Neural crest cell (in vitro differentiated cells): ENCODE measurements at regions not wholly inside any gene's neighbourhood (a gene's known extent, or its start where the extent isn't known, plus 50 kb on each side); places are given as distances from the start of the nearest gene placed in this dataset.

Experiments
- DNase-seq: peaks from one replicate; pipeline ENCODE4 v3.0.0; 2021; ENCODE audit warnings: low read depth, mixed read lengths, low spot score
- H3K27ac Mint-ChIP-seq: one replicate; pipeline ENCODE4 v1.8.0; 2021; ENCODE audit warnings: mild to moderate bottlenecking, mixed read lengths; ENCODE audit not compliant: unreplicated experiment
- H3K27me3 Mint-ChIP-seq: 2 replicates; pipeline ENCODE4 v1.8.0; 2021; ENCODE audit warnings: low read depth, mild to moderate bottlenecking, mixed read lengths
- H3K36me3 Mint-ChIP-seq: 2 replicates; pipeline ENCODE4 v1.8.0; 2021; ENCODE audit warnings: low read depth, mild to moderate bottlenecking, mixed read lengths
- H3K4me1 Mint-ChIP-seq: 2 replicates; pipeline ENCODE4 v1.8.0; 2021; ENCODE audit warnings: mixed read lengths
- H3K4me3 Mint-ChIP-seq: one replicate; pipeline ENCODE4 v1.8.0; 2021; ENCODE audit warnings: mild to moderate bottlenecking, mixed read lengths
- H3K9me3 Mint-ChIP-seq: 2 replicates; pipeline ENCODE4 v1.8.0; 2021; ENCODE audit warnings: mixed read lengths
- CTCF ChIP-seq: fragments of 200-600 bp; sonication (generic); conservative IDR thresholded peaks from 2 replicates; pipeline ENCODE4 v1.5.0; 2021; ENCODE audit warnings: antibody characterized with exemption, mild to moderate bottlenecking

DNA sequence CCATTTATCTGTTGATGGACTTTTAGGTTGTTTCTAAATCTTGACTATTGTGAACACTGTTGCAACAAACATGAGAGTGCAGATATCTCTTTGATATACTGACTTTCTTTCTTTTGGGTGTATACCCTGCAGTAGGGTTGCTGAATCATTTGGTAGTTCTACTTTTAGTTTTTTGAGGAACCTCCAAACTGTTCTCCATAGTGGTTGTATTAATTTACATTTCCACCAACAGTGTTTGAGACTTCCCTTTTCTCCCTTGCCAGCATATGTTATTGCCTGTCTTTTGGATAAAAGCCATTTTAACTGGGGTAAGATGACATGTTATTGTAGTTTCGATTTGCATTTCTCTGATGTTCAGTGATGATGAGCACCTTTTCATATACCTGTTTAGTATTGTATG, 330.0 kb downstream of the DDX10 start:
- Mint-ChIP-seq H3K9me3 (peaks cover 11% of the 10 kb centered on the region), H3K27me3 (no peaks in the 10 kb centered on the region), H3K27ac (no peak overlapping the region), H3K4me3 (no peak overlapping the region), H3K4me1 (no peaks in the 10 kb centered on the region), H3K36me3 (peaks cover 2% of the 10 kb centered on the region)
- no peak for TF ChIP-seq CTCF
- DNase-seq = no peak

DNA sequence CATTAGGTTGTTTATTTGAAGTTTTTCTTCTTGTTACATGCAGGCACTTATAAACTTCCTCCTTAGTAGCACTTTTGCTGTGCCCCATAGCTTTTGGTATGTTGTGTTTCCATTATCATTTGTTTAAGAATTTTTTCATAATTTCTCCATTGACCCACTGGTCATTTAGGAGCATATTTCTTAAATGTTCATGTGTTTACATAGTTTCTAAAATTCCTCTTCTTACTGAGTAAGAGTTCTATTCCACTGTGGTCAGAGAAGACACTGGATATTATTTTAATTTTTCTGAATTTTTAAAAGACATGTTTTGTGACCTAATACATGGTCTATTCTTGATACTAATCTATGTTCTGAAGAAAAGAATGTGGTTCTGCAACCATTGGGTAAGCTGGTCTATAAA, 333.0 kb downstream of the DDX10 start:
- H3K4me3 Mint-ChIP-seq = no peak overlapping the region
- H3K27me3 Mint-ChIP-seq = no peaks in the 10 kb centered on the region
- no peak for DNase-seq
- no peak for TF ChIP-seq CTCF
- no peaks in the 10 kb centered on the region for H3K4me1 Mint-ChIP-seq
- peaks cover 2% of the 10 kb centered on the region for H3K36me3 Mint-ChIP-seq
- H3K27ac Mint-ChIP-seq = no peak overlapping the region
- H3K9me3 Mint-ChIP-seq = peaks cover 14% of the 10 kb centered on the region

- TF ChIP-seq CTCF = no peak
- Mint-ChIP-seq H3K9me3 (peaks cover 14% of the 10 kb centered on the region), H3K27me3 (no peaks in the 10 kb centered on the region), H3K27ac (no peak overlapping the region), H3K4me3 (no peak overlapping the region), H3K4me1 (no peaks in the 10 kb centered on the region), H3K36me3 (peaks cover 2% of the 10 kb centered on the region)
- no peak for DNase-seq
Measured at GRCh38 chr11:109000531-109000930, 335.7 kb downstream of the DDX10 start.

GRCh38 chr11:109001585-109001984, 336.7 kb downstream of the DDX10 start:
- Mint-ChIP-seq H3K27me3 (no peaks in the 10 kb centered on the region), H3K27ac (no peak overlapping the region), H3K36me3 (peaks cover 2% of the 10 kb centered on the region), H3K4me3 (no peak overlapping the region), H3K9me3 (peaks cover 13% of the 10 kb centered on the region), H3K4me1 (no peaks in the 10 kb centered on the region)
- no peak for DNase-seq
- no peak for TF ChIP-seq CTCF

DNA sequence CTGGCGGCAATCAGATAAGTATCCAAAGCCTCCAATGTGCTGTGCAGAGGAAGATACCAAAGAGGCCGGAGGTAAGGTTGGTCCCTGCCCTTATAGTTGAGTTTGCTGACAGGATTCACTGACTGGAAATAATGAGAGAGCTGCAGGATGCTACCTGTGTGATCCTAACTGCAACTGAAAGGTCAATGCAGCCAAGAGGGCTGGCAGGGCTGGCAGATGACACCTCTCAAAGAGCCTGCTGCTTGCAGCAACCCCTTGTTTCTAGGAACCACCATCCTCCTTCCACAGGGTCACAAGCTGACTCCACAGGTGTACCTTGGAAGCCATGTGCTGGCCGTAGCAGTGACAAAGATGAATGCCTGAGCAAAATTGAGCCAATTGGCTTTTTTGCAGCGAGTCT, 348.1 kb downstream of the DDX10 start:
- H3K36me3 Mint-ChIP-seq = no peaks in the 10 kb centered on the region
- no peak for DNase-seq
- H3K27me3 Mint-ChIP-seq = no peaks in the 10 kb centered on the region
- no peaks in the 10 kb centered on the region for H3K9me3 Mint-ChIP-seq
- TF ChIP-seq CTCF = no peak
- H3K4me3 Mint-ChIP-seq = no peak overlapping the region
- H3K4me1 Mint-ChIP-seq = no peaks in the 10 kb centered on the region
- no peak overlapping the region for H3K27ac Mint-ChIP-seq

DNA sequence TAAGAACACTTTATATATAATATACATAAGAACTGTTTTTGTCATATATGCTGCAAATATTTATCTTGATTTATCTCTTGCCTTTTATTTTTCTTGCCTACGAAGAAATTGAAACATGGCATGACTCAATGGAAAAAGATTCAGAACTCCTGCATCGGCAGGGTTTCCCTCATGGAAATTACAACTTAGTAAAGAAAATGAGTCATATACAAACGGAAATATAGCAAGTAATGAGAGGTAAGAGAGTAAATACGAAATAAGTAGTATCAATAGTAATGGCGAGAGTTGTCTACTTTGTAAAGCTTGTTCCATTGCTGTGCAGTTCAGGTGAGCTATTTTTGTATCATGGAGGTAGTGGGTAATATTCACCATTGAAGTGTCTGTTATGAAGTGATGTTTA, 350.4 kb downstream of the DDX10 start:
- no peak overlapping the region for H3K27ac Mint-ChIP-seq
- no peaks in the 10 kb centered on the region for H3K36me3 Mint-ChIP-seq
- H3K27me3 Mint-ChIP-seq = no peaks in the 10 kb centered on the region
- H3K4me1 Mint-ChIP-seq = no peaks in the 10 kb centered on the region
- no peak overlapping the region for H3K4me3 Mint-ChIP-seq
- no peak for DNase-seq
- no peaks in the 10 kb centered on the region for H3K9me3 Mint-ChIP-seq
- TF ChIP-seq CTCF = no peak
